Liver (tissue), 8 donors: ENCODE measurements at regions not wholly inside any gene's neighbourhood (a gene's known extent, or its start where the extent isn't known, plus 50 kb on each side); places are given as distances from the start of the nearest gene placed in this dataset.

ENCODE experiments used
- DNase-seq: peaks from one replicate; pipeline ENCODE4 v3.0.0-alpha.2; 2017; ENCODE audit warnings: low spot score
- H3K27ac ChIP-seq, 2 donors: one replicate each; pipeline ENCODE4 v1.7.0; 2013; ENCODE audit warnings: inconsistent platforms in 2 of 2, low read length in 2 of 2, control low read depth in 1 of 2, low read depth in 1 of 2, mild to moderate bottlenecking in 1 of 2
- H3K27me3 ChIP-seq, 4 donors: one replicate each; pipeline versions ENCODE4 v1.6.1 to v1.7.0; 2013; ENCODE audit warnings: low read length in 3 of 4, inconsistent platforms in 1 of 4, mild to moderate bottlenecking in 1 of 4, moderate library complexity in 1 of 4; ENCODE audit not compliant: control insufficient read depth in 4 of 4, insufficient read depth in 4 of 4
- H3K36me3 ChIP-seq, 4 donors: one replicate each; pipeline versions ENCODE4 v1.6.1 to v1.7.0; 2013; ENCODE audit warnings: low read length in 3 of 4, mild to moderate bottlenecking in 3 of 4, low read depth in 1 of 4, moderate library complexity in 1 of 4; ENCODE audit not compliant: control insufficient read depth in 4 of 4, insufficient read depth in 3 of 4
- H3K4me1 ChIP-seq, 4 donors: one replicate each; pipeline versions ENCODE4 v1.6.1 to v1.7.0; 2013; ENCODE audit warnings: low read length in 3 of 4, mild to moderate bottlenecking in 3 of 4, moderate library complexity in 1 of 4; ENCODE audit not compliant: control insufficient read depth in 4 of 4, insufficient read depth in 4 of 4
- H3K4me3 ChIP-seq, 3 donors: one replicate each; pipeline versions ENCODE4 v1.6.1 to v1.7.0; 2013; ENCODE audit warnings: low read length in 3 of 3, control low read depth in 1 of 3, low read depth in 1 of 3, mild to moderate bottlenecking in 1 of 3
- H3K9ac ChIP-seq, 2 donors: one replicate each; pipeline ENCODE4 v1.7.0; 2013; ENCODE audit warnings: low read length in 2 of 2, mild to moderate bottlenecking in 2 of 2, moderate library complexity in 2 of 2, control low read depth in 1 of 2, low read depth in 1 of 2
- H3K9me3 ChIP-seq, 4 donors: one replicate each; pipeline versions ENCODE4 v1.6.1 to v1.7.0; 2013; ENCODE audit warnings: low read length in 3 of 4; ENCODE audit not compliant: control insufficient read depth in 4 of 4
- ATF3 ChIP-seq: IDR thresholded peaks from 2 replicates; pipeline ENCODE4 v1.6.1; 2016; ENCODE audit warnings: antibody characterized with exemption
- CTCF ChIP-seq: fragments of 150-350 bp; IDR thresholded peaks from 2 replicates; pipeline ENCODE4 v1.5.1; 2017; ENCODE audit warnings: improper control_type of control experiment, low read depth, low read length; ENCODE audit not compliant: missing input control
- EGR1 ChIP-seq, 2 donors: IDR thresholded peaks; 2 replicates each; pipeline ENCODE4 v1.6.1; 2016 to 2018; ENCODE audit warnings: antibody characterized with exemption in 2 of 2, low read depth in 2 of 2
- FOXA1 ChIP-seq: IDR thresholded peaks from 2 replicates; pipeline ENCODE4 v1.6.1; 2016; ENCODE audit warnings: antibody characterized with exemption
- FOXA2 ChIP-seq: IDR thresholded peaks from 2 replicates; pipeline ENCODE4 v1.6.1; 2016; ENCODE audit warnings: antibody characterized with exemption
- GABPA ChIP-seq, 2 donors: IDR thresholded peaks in 1 of 2; conservative IDR thresholded peaks in 1 of 2; 2 replicates each; pipeline ENCODE4 v1.6.1; 2016; ENCODE audit warnings: antibody characterized with exemption in 2 of 2, mild to moderate bottlenecking in 1 of 2, moderate library complexity in 1 of 2
- HNF4A ChIP-seq, 2 donors: conservative IDR thresholded peaks; 2 replicates each; pipeline ENCODE4 v1.6.1; 2016; ENCODE audit warnings: antibody characterized with exemption in 2 of 2, mild to moderate bottlenecking in 2 of 2
- HNF4G ChIP-seq: IDR thresholded peaks from 2 replicates; pipeline ENCODE4 v1.6.1; 2016; ENCODE audit warnings: antibody characterized with exemption
- JUND ChIP-seq, 2 donors: IDR thresholded peaks; 2 replicates each; pipeline ENCODE4 v1.6.1; 2016; ENCODE audit warnings: antibody characterized with exemption in 2 of 2
- MAX ChIP-seq: IDR thresholded peaks from 2 replicates; pipeline ENCODE4 v1.6.1; 2016; ENCODE audit warnings: antibody characterized with exemption
- NR2F2 ChIP-seq: IDR thresholded peaks from 2 replicates; pipeline ENCODE4 v1.6.1; 2016; ENCODE audit warnings: antibody characterized with exemption
- RAD21 ChIP-seq, 2 donors: IDR thresholded peaks; 2 replicates each; pipeline ENCODE4 v1.6.1; 2016; ENCODE audit warnings: antibody characterized with exemption in 2 of 2, mild to moderate bottlenecking in 2 of 2
- REST ChIP-seq: IDR thresholded peaks from 2 replicates; pipeline ENCODE4 v1.6.1; 2016; ENCODE audit warnings: antibody characterized with exemption, mild to moderate bottlenecking
- RXRA ChIP-seq, 2 donors: IDR thresholded peaks; 2 replicates each; pipeline ENCODE4 v1.6.1; 2017 to 2018; ENCODE audit warnings: antibody characterized with exemption in 2 of 2, mild to moderate bottlenecking in 1 of 2
- SP1 ChIP-seq: IDR thresholded peaks from 2 replicates; pipeline ENCODE4 v1.6.1; 2018; ENCODE audit warnings: antibody characterized with exemption, mild to moderate bottlenecking
- TAF1 ChIP-seq: conservative IDR thresholded peaks from 2 replicates; pipeline ENCODE4 v1.6.1; 2016; ENCODE audit warnings: antibody characterized with exemption, mild to moderate bottlenecking
- YY1 ChIP-seq: IDR thresholded peaks from 2 replicates; pipeline ENCODE4 v1.6.1; 2016; ENCODE audit warnings: antibody characterized with exemption, mild to moderate bottlenecking
- ZBTB33 ChIP-seq: IDR thresholded peaks from 2 replicates; pipeline ENCODE4 v1.6.1; 2016; ENCODE audit warnings: antibody characterized with exemption
- whole genome bisulfite sequencing: extraction: QIAGEN DNeasy Blood & Tissue Kit; methylation state at CpG from one replicate; pipeline ENCODE4 v1.1.7; 2013; 5-methylcytosine and 5-hydroxymethylcytosine counted together
- donor health status: healthy.
- donor health status: healthy.
- donor health status: healthy.
- donor health status: healthy.
- donor health status: healthy.

- Histone ChIP-seq H3K27ac (no peak overlapping the region), H3K9ac (no peak overlapping the region), H3K4me3 (no peak overlapping the region), H3K4me1 (no peaks in the 10 kb centered on the region), H3K36me3 (no peaks in the 10 kb centered on the region), H3K27me3 (no peaks in the 10 kb centered on the region), H3K9me3 (no peaks in the 10 kb centered on the region)
- DNase-seq = no peak
- WGBS = 59% methylated on average over 1 of the region's 1 CpG
- no peak for TF ChIP-seq HNF4G
- no peak for TF ChIP-seq REST
- no peak for TF ChIP-seq MAX
- no peak for TF ChIP-seq ZBTB33
- no peak for TF ChIP-seq JUND (IDR thresholded peaks at IDR 0.05)
- no peak for TF ChIP-seq FOXA2
- no peak for TF ChIP-seq ATF3
- TF ChIP-seq YY1 = no peak
- TF ChIP-seq FOXA1 = no peak
- TF ChIP-seq GABPA (IDR thresholded peaks at IDR 0.05 in 1 of 2, conservative IDR thresholded peaks at IDR 0.05 in 1 of 2) = no peak
- TF ChIP-seq TAF1 = no peak
- TF ChIP-seq RXRA (IDR thresholded peaks at IDR 0.05) = no peak
- no peak for TF ChIP-seq EGR1 (IDR thresholded peaks at IDR 0.05; ENCODE audit: low read depth in 2 of 2)
- TF ChIP-seq SP1 = no peak
- TF ChIP-seq RAD21 (IDR thresholded peaks at IDR 0.05) = no peak
- TF ChIP-seq CTCF = no peak
- TF ChIP-seq NR2F2 = no peak
These were observed 128.7 kb upstream of the SKOR2 start for GRCh38 chr18:47380153-47380552.

GRCh38 chr18:47373465-47373864 lies 122.0 kb upstream of the SKOR2 start:
- no peaks in the 10 kb centered on the region for H3K36me3 ChIP-seq
- peaks cover 0 to 4% (median 1%) of the 10 kb centered on the region in 4 donors for H3K27me3 ChIP-seq
- TF ChIP-seq RXRA (IDR thresholded peaks at IDR 0.05) (no peak), JUND (IDR thresholded peaks at IDR 0.05) (no peak), MAX (no peak), HNF4A (conservative IDR thresholded peaks at IDR 0.05) (no peak), CTCF (no peak), ATF3 (no peak), REST (no peak), EGR1 (IDR thresholded peaks at IDR 0.05; ENCODE audit: low read depth in 2 of 2) (no peak)
- H3K9ac ChIP-seq = no peak overlapping the region
- WGBS = 73% methylated on average over 3 of the region's 3 CpGs
- no peaks in the 10 kb centered on the region for H3K4me1 ChIP-seq
- H3K4me3 ChIP-seq = no peak overlapping the region
- DNase-seq = no peak
- peaks cover 0 to 2% (median 0%) of the 10 kb centered on the region in 4 donors for H3K9me3 ChIP-seq
- H3K27ac ChIP-seq = no peak overlapping the region
